NCI-H460 (cell line): ENCODE measurements at regions not wholly inside any gene's neighbourhood (a gene's known extent, or its start where the extent isn't known, plus 50 kb on each side); places are given as distances from the start of the nearest gene placed in this dataset.

Experiments
- DNase-seq: peaks from one replicate; pipeline ENCODE4 v3.0.0-alpha.2; 2016; ENCODE audit warnings: low read depth; ENCODE audit errors: extremely low read depth

DNA sequence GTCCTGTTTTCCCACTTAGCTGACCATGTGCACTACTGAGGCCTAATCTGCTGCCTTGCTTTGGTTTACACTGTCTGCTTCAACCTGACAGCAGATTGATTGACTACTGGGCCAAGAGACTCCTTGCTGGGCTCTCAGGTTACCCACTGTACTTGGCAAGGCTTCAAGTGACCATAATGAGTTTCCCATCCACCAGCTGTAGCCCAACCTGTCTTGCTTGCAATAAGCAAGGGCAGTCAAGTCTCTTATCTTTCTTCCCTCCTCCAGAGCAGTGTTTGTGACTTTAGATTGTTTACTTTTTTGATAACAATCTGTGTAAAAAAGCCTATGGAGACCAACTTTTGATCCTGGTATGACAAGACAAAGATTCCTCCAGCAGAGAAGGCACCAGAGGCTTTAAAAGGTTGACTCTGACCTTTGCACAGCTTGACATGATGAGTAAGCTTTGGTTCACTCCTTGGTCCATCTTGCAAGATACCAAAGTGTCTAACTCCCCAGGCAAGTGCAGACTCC, 912.3 kb upstream of the SEMA6A start:
- DNase-seq: no peak

DNA sequence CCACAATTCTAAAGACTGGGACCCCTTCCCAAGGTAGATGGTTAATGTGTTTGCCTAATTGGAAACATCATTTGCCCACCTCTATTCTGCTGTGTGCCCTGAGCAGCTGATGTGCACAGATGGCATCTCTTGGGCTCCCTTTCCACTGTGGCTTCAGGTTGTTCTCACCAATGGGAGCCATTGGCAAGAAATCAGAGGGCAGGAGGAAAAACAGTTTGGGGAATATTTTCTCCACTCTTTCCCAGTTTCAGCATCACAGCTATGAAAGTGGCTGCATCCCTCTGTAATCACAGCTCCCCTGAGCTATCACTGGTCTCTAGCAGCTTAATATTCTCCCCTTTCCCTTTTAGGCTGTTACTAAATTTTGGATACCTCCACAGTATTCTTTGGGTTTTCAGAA, 911.6 kb upstream of the SEMA6A start:
- DNase-seq: no peak

- no peak for DNase-seq
Measured at GRCh38 chr5:117475919-117476318, 901.3 kb upstream of the SEMA6A start.

GRCh38 chr5:117473165-117473564, 898.5 kb upstream of the SEMA6A start:
- no peak for DNase-seq

GRCh38 chr5:117463881-117464570, 889.4 kb upstream of the SEMA6A start:
- DNase-seq: no peak

DNA sequence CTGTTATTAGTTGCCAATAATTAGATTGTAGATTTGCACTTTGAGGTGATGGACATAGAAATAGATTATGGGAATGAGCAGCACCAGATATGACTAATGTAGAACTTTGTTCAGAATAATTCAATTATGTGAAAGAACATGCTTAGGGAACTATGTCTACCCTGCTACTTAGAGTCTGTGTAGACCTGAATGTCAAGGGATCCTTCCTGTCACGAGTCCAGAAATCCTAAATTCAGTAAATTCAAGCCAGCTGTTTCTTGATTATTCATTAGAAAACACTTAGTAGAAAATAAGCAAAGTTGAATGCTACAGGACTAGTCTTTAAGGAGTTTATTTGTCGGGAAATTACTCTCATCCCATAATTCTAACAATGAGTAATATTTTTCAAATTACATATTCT, 887.3 kb upstream of the SEMA6A start:
- no peak for DNase-seq

GRCh38 chr5:117461403-117461802, 886.8 kb upstream of the SEMA6A start:
- DNase-seq: no peak

GRCh38 chr5:117457656-117458055, 883.0 kb upstream of the SEMA6A start:
- no peak for DNase-seq

DNA sequence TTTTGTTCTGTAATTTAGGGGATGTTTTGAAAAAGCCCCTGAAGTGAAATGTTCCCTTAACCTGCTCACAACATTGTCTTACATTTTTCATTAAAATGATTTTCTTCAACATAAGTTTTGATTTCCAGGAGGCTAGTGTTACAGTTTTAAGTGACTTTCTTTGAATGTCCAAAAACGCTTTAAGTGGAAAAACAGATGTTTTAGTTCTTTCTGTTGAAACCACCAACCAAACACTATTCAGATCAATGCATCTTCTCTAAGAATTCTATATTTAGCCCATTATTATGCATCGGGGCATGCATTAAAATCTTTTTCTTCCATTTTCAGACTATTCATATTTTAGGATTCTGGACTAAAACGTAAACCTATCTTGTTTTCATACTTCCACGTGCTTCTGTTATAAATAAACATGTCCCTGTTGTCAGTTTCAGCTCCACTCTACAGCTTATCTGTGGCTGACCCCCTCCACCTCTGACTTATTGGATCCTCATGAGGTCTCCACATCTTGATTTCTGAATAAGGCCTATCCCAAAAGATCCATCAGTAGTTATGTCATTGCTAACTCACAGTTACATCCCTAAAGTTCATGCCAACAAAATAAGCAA, 882.3 kb upstream of the SEMA6A start:
- DNase-seq: no peak

GRCh38 chr5:117455236-117456233, 880.9 kb upstream of the SEMA6A start:
- DNase-seq: no peak

DNA sequence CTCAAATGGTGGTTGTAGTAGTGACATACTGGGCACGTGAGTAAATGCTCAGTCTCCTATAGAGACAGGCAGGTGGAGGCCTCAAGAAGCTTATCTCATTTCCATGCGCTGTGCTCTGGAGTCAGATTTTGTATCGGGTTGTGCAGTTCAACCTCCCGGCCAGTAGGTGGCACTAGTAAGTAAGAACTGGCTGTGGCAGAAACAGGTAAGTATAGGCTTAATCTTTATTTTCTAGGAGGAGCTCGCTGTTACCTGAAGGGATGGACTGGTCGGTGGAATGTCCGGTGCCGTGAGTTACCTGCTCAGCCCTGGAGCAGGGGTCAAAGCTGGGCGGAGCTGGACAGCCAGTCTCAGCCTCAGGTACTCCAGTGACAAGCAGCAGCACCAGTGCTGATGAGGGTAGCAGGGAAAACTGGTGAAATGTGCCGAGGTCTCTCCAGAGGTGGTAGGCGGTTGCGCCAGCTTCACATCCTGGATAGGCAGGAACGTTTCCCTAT, 880.1 kb upstream of the SEMA6A start:
- DNase-seq: peak; percentile 41

DNA sequence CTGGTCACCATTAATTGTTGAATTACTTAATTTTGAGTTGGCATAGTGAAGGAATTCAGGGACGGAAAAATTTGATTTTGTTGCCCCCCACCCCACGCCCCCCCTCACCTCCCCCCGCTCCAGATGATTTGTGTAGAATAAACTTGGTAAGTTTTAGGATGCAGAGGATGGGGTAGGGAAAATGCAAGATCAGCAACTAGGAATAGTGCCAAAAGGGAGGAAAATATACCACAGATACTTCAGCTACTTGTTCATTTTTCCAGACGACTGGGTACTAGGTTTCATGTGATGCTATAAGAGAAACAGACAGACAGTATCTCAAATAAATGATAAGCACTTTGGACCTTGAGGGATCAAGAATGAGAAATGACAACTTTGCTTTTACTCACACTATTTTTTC, 862.2 kb upstream of the SEMA6A start:
- DNase-seq: no peak

DNA sequence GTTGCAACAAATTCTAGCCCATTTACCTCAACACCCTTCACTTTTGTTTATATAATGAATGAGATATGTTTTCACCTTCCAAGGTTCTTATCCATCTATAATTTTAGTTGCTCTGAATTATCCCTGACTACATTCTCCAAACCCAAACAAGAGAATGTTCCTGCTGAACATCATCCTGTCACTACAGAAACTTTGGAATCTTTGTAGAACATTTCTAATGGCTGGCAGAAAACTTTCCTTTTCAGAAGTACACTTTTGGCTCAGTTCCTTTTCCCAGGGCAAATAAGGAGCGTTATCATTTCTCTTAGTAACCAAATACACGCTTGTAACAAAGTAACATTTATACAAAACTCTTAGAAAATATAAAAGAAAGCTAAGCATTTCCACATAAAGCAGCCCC, 860.6 kb upstream of the SEMA6A start:
- DNase-seq: no peak

DNA sequence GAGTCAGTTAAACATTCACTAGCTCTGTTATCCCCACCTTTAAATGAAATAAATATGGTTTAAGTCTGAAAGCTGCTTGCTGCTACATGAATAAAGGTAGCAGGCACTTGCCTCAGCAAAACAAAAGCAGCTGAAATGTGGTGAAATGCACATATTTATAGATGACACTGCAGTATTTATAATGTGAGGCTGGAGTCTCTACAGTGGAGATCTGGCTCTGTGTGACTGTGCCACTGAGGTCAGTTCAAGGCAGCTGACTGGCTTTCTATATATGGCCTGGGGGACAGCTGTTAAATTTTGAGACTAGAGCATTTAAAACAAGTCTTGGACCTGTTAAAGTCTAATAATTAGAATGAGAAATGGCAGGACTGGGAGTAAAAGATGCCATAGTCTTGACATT, 859.6 kb upstream of the SEMA6A start:
- no peak for DNase-seq

GRCh38 chr5:117433818-117434217, 859.2 kb upstream of the SEMA6A start:
- no peak for DNase-seq

- no peak for DNase-seq
Measured at GRCh38 chr5:117431091-117431490, 856.5 kb upstream of the SEMA6A start.

- no peak for DNase-seq
Measured at GRCh38 chr5:117425163-117425562, 850.5 kb upstream of the SEMA6A start.

DNA sequence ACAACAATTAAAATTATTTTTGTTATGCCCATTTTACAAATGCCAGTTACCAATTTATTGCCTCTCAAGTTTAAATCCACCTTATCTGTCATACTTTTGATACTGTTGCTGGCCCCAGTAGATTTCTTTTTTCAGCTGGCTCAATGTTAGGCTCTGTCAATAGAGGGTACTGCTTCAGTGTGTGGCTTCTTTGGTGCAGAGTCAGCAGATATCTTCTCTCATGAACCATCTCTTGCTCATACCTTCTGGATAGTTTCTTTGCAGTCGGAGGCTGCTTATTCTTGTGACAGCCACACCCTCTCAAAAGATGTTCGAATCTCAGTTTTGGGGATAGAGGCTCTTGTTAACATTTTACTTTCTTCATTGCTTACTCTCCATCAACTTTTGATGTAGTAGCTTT, 849.9 kb upstream of the SEMA6A start:
- no peak for DNase-seq

- no peak for DNase-seq
Measured at GRCh38 chr5:117417501-117417900, 842.9 kb upstream of the SEMA6A start.

GRCh38 chr5:117414926-117415325, 840.3 kb upstream of the SEMA6A start:
- DNase-seq: no peak

- DNase-seq: no peak
Measured at GRCh38 chr5:117411701-117412100, 837.1 kb upstream of the SEMA6A start.
